Muscle of leg (tissue), 3 donors: ENCODE measurements at regions not wholly inside any gene's neighbourhood (a gene's known extent, or its start where the extent isn't known, plus 50 kb on each side); places are given as distances from the start of the nearest gene placed in this dataset.

Source experiments
- DNase-seq: peaks from one replicate; pipeline ENCODE4 v3.0.0; 2013
- H3K27ac ChIP-seq: one replicate; pipeline ENCODE4 v1.5.1; 2013; ENCODE audit warnings: mild to moderate bottlenecking, low read length, control low read depth
- H3K27me3 ChIP-seq: one replicate; pipeline ENCODE4 v1.6.1; 2013; ENCODE audit warnings: low read length; ENCODE audit not compliant: control insufficient read depth, insufficient read depth
- H3K36me3 ChIP-seq: one replicate; pipeline ENCODE4 v1.6.1; 2013; ENCODE audit warnings: low read length; ENCODE audit not compliant: control insufficient read depth, insufficient read depth
- H3K4me1 ChIP-seq: one replicate; pipeline ENCODE4 v1.6.1; 2013; ENCODE audit warnings: low read length; ENCODE audit not compliant: control insufficient read depth, insufficient read depth
- H3K4me3 ChIP-seq: one replicate; pipeline ENCODE4 v1.5.1; 2013; ENCODE audit warnings: low read length, control low read depth
- H3K9me3 ChIP-seq: replicated peaks from 2 replicates; pipeline ENCODE4 v1.6.1; 2013; ENCODE audit warnings: low read depth, low read length; ENCODE audit not compliant: control insufficient read depth
- WGBS: methylation state at CpG from one replicate; pipeline ENCODE4 v1.1.5; 2013; ENCODE audit warnings: missing lambda C conversion rate; ENCODE audit not compliant: insufficient coverage; 5-methylcytosine and 5-hydroxymethylcytosine counted together

- no peak for DNase-seq
- no peaks in the 10 kb centered on the region for H3K36me3 ChIP-seq
- no peaks in the 10 kb centered on the region for H3K27me3 ChIP-seq
- WGBS, result 81% methylated on average over 7 of the region's 9 CpGs
- no peak overlapping the region for H3K27ac ChIP-seq
- no peaks in the 10 kb centered on the region for H3K9me3 ChIP-seq
- H3K4me1 ChIP-seq, result peaks cover 3% of the 10 kb centered on the region
- H3K4me3 ChIP-seq, result no peak overlapping the region
Measured at GRCh38 chr19:30174791-30175190, 197.4 kb upstream of the ZNF536 start.

- no peak for DNase-seq
- no peaks in the 10 kb centered on the region for H3K36me3 ChIP-seq
- no peaks in the 10 kb centered on the region for H3K27me3 ChIP-seq
- no peak overlapping the region for H3K27ac ChIP-seq
- H3K4me1 ChIP-seq, result peaks cover 3% of the 10 kb centered on the region
- WGBS, result 100% methylated on average over 1 of the region's 3 CpGs
- no peaks in the 10 kb centered on the region for H3K9me3 ChIP-seq
- H3K4me3 ChIP-seq, result no peak overlapping the region
Measured at GRCh38 chr19:30175987-30176386, 196.2 kb upstream of the ZNF536 start.

GRCh38 chr19:30178721-30179402 is 193.3 kb upstream of the ZNF536 start:
- peaks cover 4% of the 10 kb centered on the region for H3K9me3 ChIP-seq
- DNase-seq, result no peak
- H3K27me3 ChIP-seq, result no peaks in the 10 kb centered on the region
- no peaks in the 10 kb centered on the region for H3K36me3 ChIP-seq
- WGBS, result no CpG with 5 or more reads among the region's 4 CpGs
- no peak overlapping the region for H3K4me3 ChIP-seq
- no peak overlapping the region for H3K27ac ChIP-seq
- H3K4me1 ChIP-seq, result no peaks in the 10 kb centered on the region

GRCh38 chr19:30180691-30181090 is 191.5 kb upstream of the ZNF536 start:
- H3K4me1 ChIP-seq, result no peaks in the 10 kb centered on the region
- H3K27me3 ChIP-seq, result no peaks in the 10 kb centered on the region
- no CpG with 5 or more reads among the region's 1 CpG for WGBS
- no peak for DNase-seq
- no peaks in the 10 kb centered on the region for H3K36me3 ChIP-seq
- peaks cover 4% of the 10 kb centered on the region for H3K9me3 ChIP-seq
- no peak overlapping the region for H3K27ac ChIP-seq
- H3K4me3 ChIP-seq, result no peak overlapping the region

GRCh38 chr19:30183807-30184490 is 188.2 kb upstream of the ZNF536 start:
- no CpG with 5 or more reads among the region's 3 CpGs for WGBS
- no peak overlapping the region for H3K27ac ChIP-seq
- no peaks in the 10 kb centered on the region for H3K36me3 ChIP-seq
- peaks cover 4% of the 10 kb centered on the region for H3K9me3 ChIP-seq
- no peak overlapping the region for H3K4me3 ChIP-seq
- no peaks in the 10 kb centered on the region for H3K4me1 ChIP-seq
- H3K27me3 ChIP-seq, result no peaks in the 10 kb centered on the region
- DNase-seq, result no peak

GRCh38 chr19:30202060-30202600 is 170.1 kb upstream of the ZNF536 start:
- H3K36me3 ChIP-seq, result no peaks in the 10 kb centered on the region
- H3K4me3 ChIP-seq, result no peak overlapping the region
- H3K4me1 ChIP-seq, result no peaks in the 10 kb centered on the region
- H3K9me3 ChIP-seq, result no peaks in the 10 kb centered on the region
- no peak for DNase-seq
- no peak overlapping the region for H3K27ac ChIP-seq
- WGBS, result 96% methylated on average over 4 of the region's 9 CpGs
- H3K27me3 ChIP-seq, result no peaks in the 10 kb centered on the region

GRCh38 chr19:30204721-30205120 is 167.5 kb upstream of the ZNF536 start:
- no peaks in the 10 kb centered on the region for H3K4me1 ChIP-seq
- H3K36me3 ChIP-seq, result no peaks in the 10 kb centered on the region

GRCh38 chr19:30206187-30206586 is 166.0 kb upstream of the ZNF536 start:
- no peak overlapping the region for H3K27ac ChIP-seq
- 92% methylated on average over 5 of the region's 6 CpGs for WGBS
- H3K36me3 ChIP-seq, result no peaks in the 10 kb centered on the region
- peaks cover 2% of the 10 kb centered on the region for H3K27me3 ChIP-seq
- no peak overlapping the region for H3K4me3 ChIP-seq
- peaks cover 3% of the 10 kb centered on the region for H3K9me3 ChIP-seq
- no peaks in the 10 kb centered on the region for H3K4me1 ChIP-seq
- no peak for DNase-seq

More at GRCh38 chr19:30204721-30205120, 167.5 kb upstream of the ZNF536 start:
- no peak overlapping the region for H3K27ac ChIP-seq
- WGBS, result 71% methylated on average over 1 of the region's 3 CpGs
- H3K27me3 ChIP-seq, result peaks cover 2% of the 10 kb centered on the region
- DNase-seq, result no peak
- H3K4me3 ChIP-seq, result no peak overlapping the region
- H3K9me3 ChIP-seq, result peaks cover 3% of the 10 kb centered on the region

GRCh38 chr19:30207357-30207756 is 164.8 kb upstream of the ZNF536 start:
- no CpG with 5 or more reads among the region's 6 CpGs for WGBS
- H3K9me3 ChIP-seq, result peaks cover 3% of the 10 kb centered on the region
- H3K27me3 ChIP-seq, result peaks cover 2% of the 10 kb centered on the region
- H3K4me3 ChIP-seq, result no peak overlapping the region
- H3K27ac ChIP-seq, result no peak overlapping the region
- H3K36me3 ChIP-seq, result no peaks in the 10 kb centered on the region
- H3K4me1 ChIP-seq, result no peaks in the 10 kb centered on the region
- DNase-seq, result no peak

- Histone ChIP-seq H3K27me3 (peaks cover 2% of the 10 kb centered on the region), H3K4me1 (no peaks in the 10 kb centered on the region), H3K4me3 (no peak overlapping the region), H3K27ac (no peak overlapping the region), H3K9me3 (peaks cover 3% of the 10 kb centered on the region), H3K36me3 (no peaks in the 10 kb centered on the region)
- 88% methylated on average over 9 of the region's 18 CpGs for WGBS
- no peak for DNase-seq
Measured at GRCh38 chr19:30208436-30209060, 163.6 kb upstream of the ZNF536 start.
